ENCODE measurements at regions not wholly inside any gene's neighbourhood (a gene's known extent, or its start where the extent isn't known, plus 50 kb on each side); places are given as distances from the start of the nearest gene placed in this dataset.

DNA sequence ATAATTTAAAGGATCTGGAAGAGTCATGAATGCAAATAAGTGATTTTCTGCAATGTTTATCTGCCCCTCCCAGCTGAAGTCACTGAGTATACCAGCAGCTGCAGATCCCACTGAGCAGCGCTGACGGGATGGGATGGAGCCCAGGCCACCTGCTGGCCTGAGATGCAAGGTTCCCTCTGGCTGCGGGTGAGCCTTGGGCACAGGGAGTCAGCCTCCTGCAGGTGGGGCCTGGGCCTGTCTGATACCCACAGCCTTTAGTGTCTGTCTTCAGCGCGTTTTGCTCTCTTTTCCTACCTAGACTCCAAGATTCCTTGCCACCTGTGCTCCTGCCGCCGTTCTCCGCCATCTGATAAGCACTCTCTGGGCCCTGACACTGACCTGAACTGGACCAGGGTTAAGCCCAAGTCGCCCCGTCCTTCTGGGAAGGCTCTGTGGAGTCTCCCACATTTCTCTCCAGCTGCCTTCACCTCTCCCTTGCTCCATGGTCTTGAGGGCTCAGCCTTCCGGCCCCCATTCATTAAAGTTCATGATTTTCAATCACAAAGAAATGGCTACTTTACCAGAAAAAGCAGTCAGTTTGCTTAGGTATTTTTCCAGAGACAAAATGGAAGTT is 223.1 kb upstream of the FAT1 start:
- no peak overlapping the region for H3K27ac Mint-ChIP-seq
- H3K27me3 Mint-ChIP-seq, result no peaks in the 10 kb centered on the region
- DNase-seq, result no peak
- no peaks in the 10 kb centered on the region for H3K36me3 Mint-ChIP-seq
- no peak overlapping the region for H3K4me3 Mint-ChIP-seq
- ATAC-seq (ENCODE audit: low read depth), result no peak
- POLR2A ChIA-PET, result no interaction called here
- no peaks in the 10 kb centered on the region for H3K4me1 Mint-ChIP-seq
- no peaks in the 10 kb centered on the region for H3K9me3 Mint-ChIP-seq

DNA sequence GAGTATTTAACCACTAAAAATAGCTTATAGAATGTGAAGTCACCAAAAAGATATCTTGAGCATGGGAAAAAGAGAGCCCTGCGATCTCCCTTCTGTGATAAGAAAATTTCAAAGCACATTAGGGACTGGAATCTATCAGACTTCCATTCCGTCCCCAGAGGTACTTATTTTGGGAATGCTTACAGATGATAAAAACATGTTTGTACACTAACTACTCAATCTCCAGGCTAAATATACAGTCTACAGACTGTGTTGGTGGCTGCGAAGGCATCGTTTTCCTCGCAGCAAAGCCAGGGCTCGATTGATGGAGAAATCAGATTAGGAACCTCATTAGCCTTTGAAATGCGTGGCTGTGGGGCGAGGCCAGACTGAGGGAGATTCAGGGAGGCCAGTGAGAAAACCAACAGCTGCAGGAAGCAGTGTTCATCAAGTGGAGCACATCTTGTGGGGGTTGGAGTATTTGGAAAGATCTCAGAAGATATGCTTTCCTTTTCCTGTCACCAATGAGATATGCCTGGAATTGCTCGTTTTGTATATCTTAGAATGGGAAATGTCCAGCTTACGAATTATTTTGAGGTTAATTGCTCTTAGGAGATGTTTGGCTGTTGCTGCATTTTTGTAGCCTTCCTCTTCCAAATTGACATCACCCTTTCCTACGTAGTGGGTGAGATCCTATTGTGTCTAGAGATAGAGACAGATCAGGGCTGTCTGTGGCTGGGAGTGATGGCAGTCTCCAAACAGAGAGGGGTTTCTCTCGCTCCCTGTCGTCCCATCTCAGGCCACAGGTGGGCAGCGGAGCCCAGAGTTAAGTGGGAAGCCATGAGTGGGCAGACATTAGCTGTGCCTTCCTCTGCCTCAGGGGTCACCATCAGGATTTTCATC is 224.9 kb upstream of the FAT1 start:
- no peak overlapping the region for H3K4me3 Mint-ChIP-seq
- no peak overlapping the region for H3K27ac Mint-ChIP-seq
- DNase-seq (no peak), ATAC-seq (ENCODE audit: low read depth) (no peak)
- no peaks in the 10 kb centered on the region for H3K4me1 Mint-ChIP-seq
- POLR2A ChIA-PET, result no interaction called here
- no peaks in the 10 kb centered on the region for H3K9me3 Mint-ChIP-seq
- H3K36me3 Mint-ChIP-seq, result no peaks in the 10 kb centered on the region
- no peaks in the 10 kb centered on the region for H3K27me3 Mint-ChIP-seq

DNA sequence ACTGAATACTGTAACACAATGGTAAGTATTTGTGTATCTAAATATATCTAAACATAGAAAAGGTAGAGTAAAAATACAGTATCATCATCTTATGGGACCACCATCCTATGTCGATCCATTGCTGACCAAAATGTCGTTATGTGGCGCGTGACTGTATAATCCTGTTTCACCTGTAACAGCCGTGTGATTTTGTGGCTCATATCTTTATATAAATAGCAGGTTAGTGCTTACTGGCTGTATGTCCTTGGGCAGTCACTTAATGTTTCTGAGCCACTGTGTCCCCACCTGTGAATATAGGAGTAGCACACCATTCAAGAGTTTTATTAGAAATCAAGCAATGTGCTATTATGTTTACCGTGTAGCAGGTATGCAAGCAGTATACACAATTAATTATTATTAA is 226.2 kb upstream of the FAT1 start:
- Mint-ChIP-seq H3K4me1 (no peaks in the 10 kb centered on the region), H3K27ac (no peak overlapping the region), H3K4me3 (no peak overlapping the region), H3K36me3 (no peaks in the 10 kb centered on the region), H3K27me3 (no peaks in the 10 kb centered on the region), H3K9me3 (no peaks in the 10 kb centered on the region)
- DNase-seq (no peak), ATAC-seq (ENCODE audit: low read depth) (no peak)
- POLR2A ChIA-PET, result no interaction called here

DNA sequence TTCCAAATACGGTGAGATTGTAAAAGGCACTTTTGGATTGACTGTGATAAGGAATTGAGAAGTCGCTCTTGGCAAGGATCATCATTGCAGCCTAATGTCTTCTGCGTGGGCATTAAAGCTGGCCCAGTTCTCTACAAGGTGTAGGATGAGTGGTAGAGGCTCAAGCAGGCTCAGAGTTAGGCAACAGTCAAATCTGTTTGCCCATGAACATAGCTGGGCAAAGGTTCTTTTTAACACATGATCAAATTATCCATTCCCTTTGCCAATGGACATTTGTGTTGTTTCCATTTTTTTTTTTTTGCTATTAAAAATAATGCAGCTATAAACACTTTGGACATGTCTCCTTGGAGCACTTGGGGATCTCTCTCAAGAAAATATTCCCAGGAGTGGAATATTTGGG is 229.1 kb upstream of the FAT1 start:
- Mint-ChIP-seq H3K4me1 (no peaks in the 10 kb centered on the region), H3K27me3 (no peaks in the 10 kb centered on the region), H3K4me3 (no peak overlapping the region), H3K9me3 (no peaks in the 10 kb centered on the region), H3K36me3 (no peaks in the 10 kb centered on the region), H3K27ac (no peak overlapping the region)
- DNase-seq (no peak), ATAC-seq (ENCODE audit: low read depth) (no peak)
- POLR2A ChIA-PET, result no interaction called here

DNA sequence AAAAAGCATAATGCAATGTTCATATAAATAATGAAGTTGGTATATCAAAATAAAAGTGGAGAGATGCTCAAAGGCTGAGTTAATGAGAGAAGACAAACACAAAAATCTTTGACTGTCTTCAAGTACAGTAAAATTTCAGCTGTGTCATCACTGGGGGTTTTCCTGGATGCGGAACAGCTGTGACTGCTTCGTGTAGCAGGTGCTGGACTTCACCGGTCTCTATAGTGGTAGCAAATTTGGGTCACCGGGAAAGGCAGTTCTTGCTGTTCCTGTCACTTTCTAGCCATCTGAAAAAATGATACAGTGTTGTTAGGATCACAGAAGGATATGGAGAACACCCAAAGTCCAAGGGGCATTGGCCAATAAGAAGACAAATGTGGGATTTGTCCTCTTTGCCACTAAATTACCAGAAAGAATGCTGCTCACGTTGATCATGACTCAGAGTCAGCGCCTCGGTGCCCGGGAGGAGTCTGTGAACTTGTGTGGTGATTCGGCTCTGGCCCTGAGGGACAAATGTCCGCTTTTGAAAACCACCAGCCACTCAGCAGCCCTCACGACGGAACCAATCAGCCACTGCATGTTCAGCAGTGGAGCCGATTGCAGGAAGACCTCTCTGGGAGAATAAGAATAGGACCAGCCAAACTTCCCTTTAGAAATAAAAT is 230.1 kb upstream of the FAT1 start:
- Mint-ChIP-seq H3K4me1 (no peaks in the 10 kb centered on the region), H3K36me3 (no peaks in the 10 kb centered on the region), H3K27ac (no peak overlapping the region), H3K9me3 (no peaks in the 10 kb centered on the region), H3K27me3 (no peaks in the 10 kb centered on the region), H3K4me3 (no peak overlapping the region)
- POLR2A ChIA-PET, result no interaction called here
- no peak for DNase-seq
- ATAC-seq (ENCODE audit: low read depth), result no peak

DNA sequence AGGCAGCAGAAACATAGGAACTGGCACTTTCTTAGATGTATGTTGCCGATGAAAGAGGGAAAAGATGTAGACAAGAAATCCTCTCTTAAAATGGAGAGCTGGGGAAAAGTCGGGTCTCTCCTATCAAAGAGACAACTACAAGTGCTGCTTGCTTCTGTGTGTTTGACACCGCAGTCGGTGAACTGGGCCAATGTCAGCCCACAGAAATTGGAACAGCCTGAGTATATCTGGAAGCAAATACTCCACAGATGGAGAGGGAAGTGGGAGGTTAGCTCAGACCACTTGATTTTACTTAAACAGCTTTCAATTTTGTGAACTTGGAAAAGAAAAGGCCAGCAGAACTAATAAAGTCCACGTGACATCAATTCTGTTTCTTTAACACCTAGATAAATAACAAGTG is 230.9 kb upstream of the FAT1 start:
- Mint-ChIP-seq H3K27ac (no peak overlapping the region), H3K9me3 (no peaks in the 10 kb centered on the region), H3K4me3 (no peak overlapping the region), H3K4me1 (no peaks in the 10 kb centered on the region), H3K36me3 (no peaks in the 10 kb centered on the region), H3K27me3 (no peaks in the 10 kb centered on the region)
- DNase-seq, result no peak
- ATAC-seq (ENCODE audit: low read depth), result no peak
- POLR2A ChIA-PET, result no interaction called here

DNA sequence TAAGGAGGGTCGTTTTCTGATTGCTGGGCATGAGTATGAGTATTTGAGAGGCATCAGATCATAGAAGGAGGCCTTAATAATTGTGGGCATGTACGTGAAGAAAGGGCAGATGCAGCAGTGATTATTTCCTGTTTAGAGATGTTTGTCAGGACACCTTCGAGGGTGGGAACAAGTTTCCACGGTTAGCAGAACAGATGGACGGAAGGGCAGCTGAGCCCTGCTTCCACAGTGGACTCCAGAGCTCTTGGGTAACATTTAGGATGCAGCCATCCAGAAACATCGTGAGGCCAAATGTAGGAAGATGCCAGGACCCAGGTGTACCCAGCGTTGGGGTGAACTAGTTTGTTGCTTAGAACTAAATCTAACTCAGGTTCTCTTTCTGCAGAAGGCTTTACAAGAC is 231.3 kb upstream of the FAT1 start:
- Mint-ChIP-seq H3K27ac (no peak overlapping the region), H3K4me1 (no peaks in the 10 kb centered on the region), H3K27me3 (no peaks in the 10 kb centered on the region), H3K4me3 (no peak overlapping the region), H3K36me3 (no peaks in the 10 kb centered on the region), H3K9me3 (no peaks in the 10 kb centered on the region)
- POLR2A ChIA-PET, result no interaction called here
- DNase-seq (no peak), ATAC-seq (ENCODE audit: low read depth) (no peak)

DNA sequence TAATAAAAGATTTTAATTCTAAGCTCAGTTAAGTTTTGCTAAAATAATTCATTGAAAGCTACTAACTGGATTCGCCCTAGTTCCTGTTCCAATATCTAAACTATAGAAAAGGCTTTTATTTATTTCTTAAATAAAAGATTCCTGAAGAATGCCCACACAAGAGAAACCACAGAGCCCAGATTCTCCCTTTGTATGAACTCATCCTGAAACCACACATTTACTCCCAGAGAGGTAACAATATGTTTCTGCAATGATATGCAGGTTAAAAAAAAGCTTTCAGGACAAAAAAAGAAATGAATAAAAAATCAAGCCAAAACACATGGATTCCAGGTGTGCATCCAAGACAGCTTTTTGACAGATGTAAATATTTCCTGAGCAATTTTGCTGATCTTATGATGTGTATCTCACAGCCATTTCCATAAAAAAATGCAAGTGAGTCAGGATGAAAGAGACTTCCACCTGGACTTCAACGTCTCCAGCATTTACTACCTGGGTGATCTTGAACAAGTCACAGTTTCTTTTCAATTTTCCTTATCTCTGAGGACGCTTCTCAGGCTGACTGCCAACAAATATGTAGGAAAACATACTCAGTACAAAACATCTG is 234.4 kb upstream of the FAT1 start:
- H3K9me3 Mint-ChIP-seq, result no peaks in the 10 kb centered on the region
- POLR2A ChIA-PET, result no interaction called here
- no peak for DNase-seq
- H3K27me3 Mint-ChIP-seq, result no peaks in the 10 kb centered on the region
- no peak overlapping the region for H3K27ac Mint-ChIP-seq
- H3K4me3 Mint-ChIP-seq, result no peak overlapping the region
- no peak for ATAC-seq (ENCODE audit: low read depth)
- H3K4me1 Mint-ChIP-seq, result no peaks in the 10 kb centered on the region
- H3K36me3 Mint-ChIP-seq, result no peaks in the 10 kb centered on the region

DNA sequence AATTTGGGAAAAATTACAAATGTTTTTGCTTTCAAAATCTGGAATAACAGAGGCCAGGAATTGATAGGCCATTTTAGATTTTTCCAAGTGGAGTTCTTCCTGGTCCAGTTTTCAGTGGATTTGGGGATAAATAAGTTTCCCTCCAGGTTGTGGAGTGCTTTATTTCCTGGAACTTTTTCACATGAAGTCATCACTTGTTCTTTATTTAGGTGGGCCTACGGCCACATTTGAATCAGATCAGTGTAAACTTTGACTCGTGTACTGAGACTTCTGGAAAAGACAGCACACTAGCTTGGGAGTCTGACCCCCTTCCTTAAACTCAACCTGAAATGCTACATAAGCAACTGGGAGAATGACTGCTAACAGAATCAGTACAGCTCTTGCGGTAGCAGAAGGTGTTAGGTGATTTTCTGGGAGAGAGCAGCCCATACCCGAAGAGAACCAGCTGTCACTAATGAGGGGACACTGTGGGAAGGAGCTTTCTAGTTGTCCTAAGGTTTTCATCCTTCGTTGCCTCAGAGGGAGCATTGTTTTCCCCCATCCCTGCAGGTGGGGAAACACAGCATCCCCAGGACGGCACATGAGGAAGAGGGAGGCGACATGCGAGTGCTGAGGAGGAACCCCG is 235.2 kb upstream of the FAT1 start:
- no peak for ATAC-seq (ENCODE audit: low read depth)
- no peaks in the 10 kb centered on the region for H3K9me3 Mint-ChIP-seq
- DNase-seq, result no peak
- no peaks in the 10 kb centered on the region for H3K4me1 Mint-ChIP-seq
- H3K4me3 Mint-ChIP-seq, result no peak overlapping the region
- no peaks in the 10 kb centered on the region for H3K27me3 Mint-ChIP-seq
- no peak overlapping the region for H3K27ac Mint-ChIP-seq
- POLR2A ChIA-PET, result no interaction called here
- H3K36me3 Mint-ChIP-seq, result no peaks in the 10 kb centered on the region

DNA sequence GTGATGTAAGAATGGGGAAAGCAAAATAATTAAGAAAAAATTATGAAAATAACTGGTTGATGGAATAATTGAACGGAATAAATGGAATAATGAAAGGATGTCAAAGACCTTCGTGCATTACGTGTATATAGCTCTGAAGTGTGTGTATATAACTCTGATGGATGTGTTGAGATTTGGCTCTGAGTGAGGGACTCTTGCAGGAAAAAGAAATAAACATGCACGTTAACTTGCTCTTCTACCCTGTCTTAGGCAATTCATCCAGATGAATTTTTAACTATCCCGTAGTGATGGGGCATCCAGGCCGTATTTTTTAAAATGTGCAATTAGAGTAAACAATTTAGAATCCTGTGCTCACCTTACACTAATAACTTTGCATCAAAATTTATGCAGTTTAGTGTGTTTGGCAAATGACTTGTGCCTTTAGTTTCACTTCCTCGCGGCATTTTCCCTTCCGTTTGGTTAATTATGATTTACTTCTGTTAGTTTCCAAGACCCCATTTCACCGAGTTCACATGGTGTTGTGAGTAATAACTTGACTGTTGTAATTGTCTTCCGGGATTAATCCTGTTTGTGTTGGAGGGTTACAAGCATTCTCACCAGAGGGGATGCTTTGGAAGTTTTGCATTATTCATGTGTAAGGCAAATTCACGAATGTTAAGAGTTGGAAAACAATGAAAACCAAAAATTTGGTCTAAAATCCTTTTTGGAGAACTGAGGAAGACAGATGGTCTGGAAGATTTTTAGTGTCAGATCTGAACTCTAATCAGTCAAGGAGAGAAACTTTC is 256.5 kb upstream of the FAT1 start:
- Mint-ChIP-seq H3K9me3 (no peaks in the 10 kb centered on the region), H3K4me3 (no peak overlapping the region), H3K36me3 (no peaks in the 10 kb centered on the region), H3K27ac (no peak overlapping the region), H3K4me1 (no peaks in the 10 kb centered on the region), H3K27me3 (no peaks in the 10 kb centered on the region)
- ATAC-seq (ENCODE audit: low read depth) (no peak), DNase-seq (no peak)
- POLR2A ChIA-PET, result no interaction called here

DNA sequence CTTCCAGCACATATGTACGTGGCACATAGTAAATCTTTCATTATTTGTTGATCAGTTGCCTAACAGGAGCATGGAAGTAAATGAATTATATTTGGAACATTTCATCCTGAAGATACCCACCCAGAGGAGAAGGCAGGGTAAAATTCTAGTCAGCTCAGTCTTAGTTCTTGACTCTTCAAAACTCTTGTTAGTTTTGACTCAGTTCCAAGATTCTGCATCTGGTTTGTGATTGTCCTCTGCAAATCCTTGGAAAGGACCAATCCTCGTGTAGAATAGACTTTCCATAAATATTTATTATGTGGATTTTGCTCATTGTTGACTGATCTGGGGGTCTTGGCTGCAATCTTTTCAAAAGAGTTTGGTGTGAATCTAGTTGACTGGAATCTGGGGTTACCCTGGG is 257.5 kb upstream of the FAT1 start:
- Mint-ChIP-seq H3K9me3 (no peaks in the 10 kb centered on the region), H3K27me3 (no peaks in the 10 kb centered on the region), H3K4me3 (no peak overlapping the region), H3K36me3 (no peaks in the 10 kb centered on the region), H3K4me1 (no peaks in the 10 kb centered on the region), H3K27ac (no peak overlapping the region)
- ATAC-seq (ENCODE audit: low read depth) (no peak), DNase-seq (no peak)
- POLR2A ChIA-PET, result no interaction called here

DNA sequence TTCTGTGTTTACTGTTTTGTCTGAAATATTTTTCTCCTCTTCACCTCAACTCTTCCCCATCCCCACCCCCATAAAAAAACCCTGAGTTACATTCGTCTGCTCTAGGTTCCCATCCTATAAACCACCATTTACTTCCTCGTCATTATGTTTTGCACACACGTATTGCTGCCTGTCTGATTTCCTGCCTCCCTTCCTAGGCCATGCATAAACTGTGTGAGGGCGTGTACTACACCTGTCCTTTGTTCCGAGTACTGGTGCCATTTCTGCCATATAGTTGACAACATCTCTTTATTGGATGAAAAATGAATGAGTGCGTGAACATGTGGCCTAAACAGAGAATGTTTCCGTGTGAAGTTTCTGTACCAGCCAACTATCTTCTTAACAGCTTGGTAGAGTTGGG is 258.5 kb upstream of the FAT1 start:
- Mint-ChIP-seq H3K36me3 (no peaks in the 10 kb centered on the region), H3K27ac (no peak overlapping the region), H3K4me1 (no peaks in the 10 kb centered on the region), H3K4me3 (no peak overlapping the region), H3K9me3 (peaks cover 2% of the 10 kb centered on the region), H3K27me3 (no peaks in the 10 kb centered on the region)
- no peak for ATAC-seq (ENCODE audit: low read depth)
- POLR2A ChIA-PET, result no interaction called here
- DNase-seq, result no peak

DNA sequence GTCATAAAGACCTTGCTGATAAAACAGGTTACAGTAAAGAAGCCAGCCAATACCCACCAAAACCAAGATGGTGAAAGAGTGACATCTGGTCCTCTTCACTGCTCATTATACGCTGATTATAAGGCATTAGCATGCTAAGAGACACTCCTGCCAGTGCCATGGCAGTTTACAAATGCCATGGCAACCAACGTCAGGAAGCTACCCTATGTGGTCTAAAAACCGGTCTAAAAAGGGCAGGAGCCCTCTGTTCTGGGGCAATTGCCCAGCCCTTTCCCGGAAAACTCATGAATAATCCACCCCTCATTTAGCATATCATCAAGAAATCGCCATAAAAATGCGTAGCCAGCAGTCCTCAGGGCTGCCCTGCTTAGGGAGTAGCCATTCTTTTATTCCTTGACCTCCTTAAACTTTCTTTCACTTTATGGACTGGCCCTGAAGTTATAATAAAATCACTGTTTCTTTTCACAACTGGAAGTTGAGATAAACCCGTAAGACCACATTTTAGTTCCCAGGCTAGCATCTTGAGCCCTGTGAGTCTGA is 260.5 kb upstream of the FAT1 start:
- H3K9me3 Mint-ChIP-seq, result peaks cover 2% of the 10 kb centered on the region
- no peak overlapping the region for H3K4me3 Mint-ChIP-seq
- H3K27me3 Mint-ChIP-seq, result no peaks in the 10 kb centered on the region
- no peaks in the 10 kb centered on the region for H3K36me3 Mint-ChIP-seq
- H3K27ac Mint-ChIP-seq, result no peak overlapping the region
- ATAC-seq (ENCODE audit: low read depth), result no peak
- no peak for DNase-seq
- no peaks in the 10 kb centered on the region for H3K4me1 Mint-ChIP-seq
- POLR2A ChIA-PET, result no interaction called here

Measured in activated naive CD8-positive, alpha-beta T cell treated with anti-CD3 and anti-CD28 coated beads, Interleukin-2, amount 10 ng/mL, durations not matched to agents 7 days and 5 days (primary cell).